CD4-positive, alpha-beta T cell treated with Interferon alpha-2 for 1 hour (primary cell): ENCODE measurements at regions not wholly inside any gene's neighbourhood (a gene's known extent, or its start where the extent isn't known, plus 50 kb on each side); places are given as distances from the start of the nearest gene placed in this dataset.

ENCODE experiments used
- DNase-seq, 2 donors: peaks; one replicate each; pipeline ENCODE4 v3.0.0-alpha.2; 2020 to 2022

DNA sequence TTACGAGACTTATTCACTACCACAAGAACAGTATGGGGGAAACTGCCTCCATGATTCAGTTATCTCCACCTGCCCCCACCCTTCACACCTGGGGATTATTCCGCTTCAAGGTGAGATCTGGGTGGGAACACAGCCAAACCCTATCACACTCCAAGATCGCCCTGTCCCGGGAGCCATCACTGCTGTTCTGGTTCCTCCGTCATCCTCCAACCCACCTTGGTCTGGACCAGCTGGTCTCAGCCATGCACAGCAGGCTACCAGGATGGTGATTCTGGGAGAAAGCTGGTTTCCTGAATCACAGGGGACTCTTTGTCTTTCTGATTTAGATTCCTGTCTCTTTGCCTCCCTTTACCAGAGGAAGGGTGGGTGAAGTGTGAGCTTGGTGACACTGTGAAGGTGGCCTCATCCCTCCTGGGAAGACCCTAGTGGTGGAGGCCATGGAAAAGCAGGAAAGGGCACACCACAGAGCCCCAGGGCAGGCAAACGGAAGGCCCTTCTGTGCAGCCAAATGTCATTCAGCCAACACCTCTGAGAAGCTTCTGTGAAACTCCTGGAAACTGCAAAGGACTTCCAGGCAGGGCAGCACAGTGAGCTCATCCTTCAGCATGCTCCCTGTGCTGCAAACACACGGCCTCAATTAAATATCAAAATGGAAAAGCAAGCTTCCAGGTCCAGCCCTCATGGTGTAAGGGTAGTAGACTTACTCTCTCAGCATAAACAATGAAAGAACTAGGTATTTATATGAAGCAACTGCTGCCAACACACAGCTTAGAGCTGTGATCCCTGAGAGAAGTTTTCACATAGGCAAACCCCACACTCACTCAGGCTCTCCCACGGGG, 169.8 kb downstream of the ANKRD60 start:
- no peak for DNase-seq

DNA sequence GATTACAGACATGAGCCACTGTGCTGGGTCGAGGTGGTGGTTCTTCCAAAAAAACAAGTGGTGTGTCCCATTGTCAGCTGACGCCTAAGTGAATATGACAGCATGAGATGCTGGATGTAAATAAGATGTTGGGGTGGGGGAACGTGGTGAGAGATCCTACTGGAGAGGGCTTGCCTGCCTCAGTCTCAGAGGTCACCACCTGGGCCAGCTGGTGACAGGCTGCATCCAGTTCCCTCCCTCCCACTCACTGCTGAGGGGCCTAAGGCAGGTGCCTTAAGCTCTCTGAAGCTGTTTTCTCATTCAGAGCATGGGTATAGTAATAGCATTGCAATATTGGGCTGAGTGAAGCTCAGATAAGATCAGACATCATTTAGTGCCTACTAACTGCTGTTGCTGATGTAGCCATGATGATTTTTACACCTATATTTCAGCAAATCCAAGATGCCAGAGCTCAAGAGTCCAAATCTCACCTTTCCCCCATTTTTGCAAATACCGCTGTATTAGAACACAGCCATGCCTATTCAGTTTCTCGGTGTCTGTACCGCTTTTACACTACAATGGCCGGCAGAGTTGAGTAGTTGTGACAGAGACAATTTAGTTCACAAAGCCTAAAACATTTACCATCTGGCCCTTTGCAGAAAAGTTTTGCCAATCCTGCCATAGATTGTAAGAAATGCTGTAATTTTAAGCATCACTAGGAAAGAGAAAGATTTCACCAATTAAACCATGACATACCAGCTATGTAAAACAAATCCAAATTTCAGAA, 171.3 kb downstream of the ANKRD60 start:
- no peak for DNase-seq

DNA sequence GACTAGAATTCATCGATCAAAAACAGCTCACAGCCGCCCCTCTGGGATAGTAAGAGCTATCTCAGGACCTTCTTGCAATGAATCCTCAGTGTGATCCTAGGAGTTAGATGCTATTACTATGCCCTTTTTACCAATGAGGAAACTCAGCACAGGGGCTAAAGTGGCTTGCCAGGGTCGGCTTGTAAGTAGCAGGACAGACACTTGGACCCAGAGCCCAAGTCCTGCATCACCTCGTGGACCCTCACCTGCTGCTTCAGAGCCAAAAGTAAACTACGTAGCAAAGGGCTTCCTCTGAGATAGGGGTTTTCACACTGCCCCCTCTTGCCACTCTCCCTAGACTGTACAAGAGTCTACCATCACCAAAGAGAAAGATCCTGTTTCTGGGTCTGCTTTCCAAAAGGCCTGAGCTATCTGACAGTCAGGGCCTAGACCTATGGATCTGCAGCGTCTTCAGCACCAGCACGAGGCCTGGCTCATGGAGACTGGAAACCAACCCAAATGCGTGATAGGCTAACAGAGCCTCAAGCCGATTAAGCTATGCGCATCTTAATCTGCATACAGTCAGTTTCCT, 172.3 kb downstream of the ANKRD60 start:
- no peak for DNase-seq

DNA sequence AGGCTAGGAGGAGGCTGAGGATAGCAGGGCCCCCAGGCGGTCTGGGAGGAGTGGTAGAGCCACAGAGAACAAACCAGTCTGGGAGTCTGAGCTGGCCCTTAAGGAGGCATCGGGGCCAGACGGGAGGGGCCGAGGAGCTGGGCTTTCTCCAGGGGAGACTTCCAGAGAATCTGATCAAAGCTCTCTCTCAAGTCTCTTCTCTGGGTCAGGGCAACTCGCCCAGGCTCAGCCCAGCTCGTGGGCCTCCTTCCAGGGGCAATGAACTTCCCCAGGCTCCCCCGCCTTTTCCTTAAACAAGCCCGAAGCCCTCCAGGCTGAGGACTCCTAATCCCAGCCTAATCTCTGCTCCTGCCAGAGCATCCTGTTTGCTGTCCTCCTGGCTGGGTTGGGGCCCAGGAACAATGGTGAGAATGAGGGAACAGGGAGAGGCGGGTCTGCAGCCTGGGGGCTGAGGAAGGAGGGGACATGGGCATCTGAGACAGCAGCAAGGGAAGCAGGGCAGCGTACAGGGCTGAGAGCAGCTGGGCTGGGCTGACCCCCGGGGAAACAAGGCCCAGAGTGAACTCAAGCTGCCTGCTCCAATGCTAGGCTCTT, 173.6 kb downstream of the ANKRD60 start:
- DNase-seq, result no peak

DNA sequence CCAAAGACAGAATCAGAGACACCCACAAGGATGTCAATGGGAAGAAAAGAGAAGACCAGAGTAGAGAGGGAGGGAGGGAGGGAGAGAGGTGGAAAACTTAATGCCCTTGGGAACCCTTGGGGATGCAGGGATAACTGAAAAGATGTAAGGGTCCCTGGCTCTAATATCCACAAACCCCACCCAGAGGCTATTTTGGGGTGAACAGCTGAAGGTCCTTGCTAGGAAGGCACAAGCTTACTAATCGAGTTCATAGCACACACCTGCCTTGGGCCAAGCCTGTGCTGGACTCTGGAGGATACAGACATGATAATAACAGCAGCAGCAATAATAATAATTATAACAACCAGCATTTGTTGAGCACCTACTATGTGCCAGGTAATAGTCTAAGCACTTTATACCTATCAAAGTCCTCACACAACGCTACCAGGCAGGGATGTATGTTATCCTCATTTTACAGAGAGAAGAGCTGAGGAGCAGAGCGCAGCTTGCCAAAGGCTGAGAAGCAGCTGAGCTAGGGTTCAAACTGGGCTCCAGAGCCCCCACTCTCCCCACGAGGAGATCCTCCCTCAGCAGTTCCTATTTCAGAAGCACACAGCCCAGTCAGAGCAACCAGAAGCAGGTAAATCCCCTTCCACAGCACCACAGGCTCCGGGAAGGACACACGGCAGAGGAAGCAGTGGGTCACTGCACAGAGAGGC, 174.2 kb downstream of the ANKRD60 start:
- no peak for DNase-seq

DNA sequence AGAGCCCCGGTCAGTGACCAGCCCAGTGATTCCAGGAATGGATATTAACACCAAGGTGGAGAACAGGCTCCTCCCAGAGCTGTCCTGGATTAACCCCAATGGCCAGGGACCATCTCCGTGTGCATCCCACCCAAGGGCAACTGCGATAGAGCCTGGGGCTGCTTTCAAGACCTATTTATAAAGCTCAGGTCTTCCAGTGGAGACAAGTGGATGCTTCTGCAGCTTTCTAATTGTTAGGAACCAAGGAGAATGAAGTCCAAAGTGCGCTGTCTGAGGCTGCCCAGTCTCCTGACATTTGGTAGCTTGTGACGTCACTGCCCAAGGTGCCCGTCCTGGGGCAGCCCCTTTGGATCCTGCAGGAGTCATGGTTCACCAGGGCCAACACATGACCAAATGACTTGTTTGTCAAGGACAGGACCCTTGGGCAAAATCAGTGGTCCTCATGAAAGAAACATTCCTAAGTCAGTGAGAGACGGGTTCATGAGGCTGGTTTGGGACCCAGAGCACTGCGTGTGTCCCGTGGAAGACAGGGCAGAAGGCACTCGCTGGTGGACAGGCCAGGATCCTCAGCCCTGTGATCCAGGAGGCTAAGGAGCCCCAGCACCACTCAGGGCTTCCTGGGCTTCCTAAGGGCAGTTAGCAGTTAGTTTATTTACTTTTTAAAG, 174.9 kb downstream of the ANKRD60 start:
- no peak for DNase-seq

DNA sequence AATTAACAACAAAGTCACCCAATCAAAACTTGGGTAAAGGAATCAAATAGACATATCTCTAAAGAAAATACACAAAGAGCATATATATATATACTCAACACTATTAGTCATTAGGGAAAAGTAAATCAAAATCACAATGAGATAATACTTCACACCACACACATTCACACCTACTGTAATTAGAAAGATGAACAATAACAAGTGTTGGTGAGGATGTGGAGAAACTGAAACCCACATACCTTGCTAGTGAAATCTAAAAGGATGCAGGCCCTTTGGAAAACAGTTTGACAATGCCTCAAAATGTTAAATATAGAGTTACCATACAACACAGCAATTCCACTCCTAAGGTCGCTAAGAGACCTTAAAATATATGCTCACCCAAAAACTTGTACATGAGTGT, 177.1 kb downstream of the ANKRD60 start:
- no peak for DNase-seq

DNA sequence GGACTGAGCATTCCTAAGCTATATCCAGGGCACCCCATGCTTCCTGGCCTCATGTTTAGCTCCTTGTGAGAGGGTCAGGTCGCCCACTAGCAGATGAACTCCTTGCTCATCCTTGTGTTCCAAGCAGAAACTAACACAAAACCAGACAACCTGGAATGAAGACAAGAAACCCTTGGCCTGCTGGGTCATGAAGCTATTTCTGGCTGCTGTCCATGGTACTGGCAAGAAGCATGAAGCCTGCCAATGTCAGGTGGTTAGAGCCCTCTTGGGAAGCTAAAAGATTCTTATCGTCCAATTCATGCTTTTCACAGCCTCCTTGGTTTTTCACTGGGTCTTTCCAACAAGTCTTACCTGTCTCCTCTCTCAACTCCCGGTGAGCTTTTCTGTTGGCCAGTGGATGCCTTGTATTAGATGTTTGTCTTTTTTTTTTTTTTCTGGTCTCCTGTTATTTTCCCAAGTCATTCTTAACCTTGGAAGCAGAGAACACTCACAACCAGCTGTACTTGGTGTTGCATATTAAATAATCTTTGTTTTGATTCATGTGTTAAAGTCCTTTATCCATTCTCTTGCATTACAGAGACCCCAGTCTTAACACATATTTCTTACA, 180.3 kb downstream of the ANKRD60 start:
- no peak for DNase-seq

DNA sequence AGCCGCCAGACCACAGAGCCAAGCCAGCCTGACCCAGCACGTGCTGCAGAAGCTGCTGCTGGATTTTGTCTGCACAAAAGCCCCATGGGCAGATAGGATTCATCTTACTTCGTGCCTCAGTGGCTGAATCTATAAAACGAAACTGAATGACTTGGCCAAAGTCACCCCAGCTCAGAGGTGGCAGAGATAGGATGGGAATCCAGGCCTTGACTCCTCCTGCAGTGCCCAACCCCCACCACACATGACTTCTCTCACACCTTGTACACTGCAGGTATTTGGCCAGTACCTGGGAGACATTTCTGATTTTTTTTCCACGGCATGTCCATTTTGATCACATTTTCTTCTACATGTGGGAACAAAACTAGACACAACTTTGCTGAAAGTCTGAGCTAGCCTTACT, 182.1 kb downstream of the ANKRD60 start:
- DNase-seq, result no peak

DNA sequence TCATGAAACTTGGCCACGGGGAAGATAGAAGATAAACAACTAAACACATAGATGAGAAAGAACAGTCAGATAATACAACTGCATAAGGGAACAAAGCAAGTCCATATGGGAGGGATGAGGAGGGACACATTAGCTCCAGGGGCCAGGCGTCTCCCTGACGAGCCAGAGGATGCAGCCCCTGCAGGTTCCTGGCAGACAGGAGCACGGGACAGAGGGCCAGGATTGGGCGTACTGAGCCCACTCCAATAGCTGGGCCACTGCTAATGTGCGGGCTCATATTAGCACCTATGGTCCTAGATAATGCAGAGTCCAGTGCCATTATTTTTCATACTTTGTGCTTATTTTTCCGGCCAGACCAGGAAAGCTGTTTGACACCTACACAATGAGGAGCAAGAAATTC, 182.9 kb downstream of the ANKRD60 start:
- no peak for DNase-seq

DNA sequence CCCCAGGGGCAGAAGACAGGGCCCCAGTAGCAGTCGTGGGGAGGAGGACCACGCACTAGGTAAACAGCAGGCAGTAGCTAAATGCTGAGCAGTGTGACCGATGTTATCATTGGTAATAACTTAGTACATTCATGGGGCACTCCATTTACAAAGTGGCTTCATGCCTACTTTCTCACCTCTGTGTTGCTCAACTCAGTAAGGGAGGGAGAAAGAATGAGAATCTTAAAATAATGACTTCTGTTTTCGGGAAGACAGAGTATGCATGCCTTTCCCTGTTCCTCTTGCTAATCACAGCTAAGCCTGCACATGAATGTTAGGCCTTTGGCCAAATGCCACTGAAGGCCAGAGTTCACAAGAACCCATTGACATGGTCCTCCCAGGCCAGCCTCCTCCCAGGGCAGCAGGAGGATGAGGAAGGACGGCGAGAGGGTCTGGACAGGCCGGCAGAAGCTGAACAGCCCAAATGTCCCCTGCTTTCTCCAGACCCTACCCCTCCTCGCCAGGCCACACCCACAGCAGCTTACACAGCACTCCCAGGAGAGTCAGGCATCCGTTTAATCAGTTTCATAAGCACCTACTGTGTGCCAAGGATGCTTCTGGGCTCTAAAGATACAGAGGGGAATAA, 183.4 kb downstream of the ANKRD60 start:
- DNase-seq, result no peak

DNA sequence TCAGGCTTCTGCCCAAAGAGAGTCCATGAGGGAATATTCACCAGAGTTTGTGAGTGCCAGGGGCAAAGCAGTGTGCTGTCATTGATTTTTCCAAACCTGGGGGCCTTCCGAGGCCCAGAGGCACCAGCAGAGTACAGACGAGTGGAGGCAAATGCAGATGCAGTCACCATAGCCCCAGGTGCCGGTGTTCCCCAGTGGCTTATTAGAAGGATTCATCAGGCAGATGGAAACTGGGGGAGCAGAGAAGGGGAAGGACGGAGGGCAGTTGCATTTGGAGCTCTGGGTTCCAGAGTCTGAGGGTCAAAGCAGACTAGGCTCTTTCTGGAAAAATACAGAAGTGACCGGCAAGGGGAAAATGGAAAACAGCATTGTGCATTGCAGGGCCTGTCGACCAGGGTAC, 184.2 kb downstream of the ANKRD60 start:
- DNase-seq, result no peak

DNA sequence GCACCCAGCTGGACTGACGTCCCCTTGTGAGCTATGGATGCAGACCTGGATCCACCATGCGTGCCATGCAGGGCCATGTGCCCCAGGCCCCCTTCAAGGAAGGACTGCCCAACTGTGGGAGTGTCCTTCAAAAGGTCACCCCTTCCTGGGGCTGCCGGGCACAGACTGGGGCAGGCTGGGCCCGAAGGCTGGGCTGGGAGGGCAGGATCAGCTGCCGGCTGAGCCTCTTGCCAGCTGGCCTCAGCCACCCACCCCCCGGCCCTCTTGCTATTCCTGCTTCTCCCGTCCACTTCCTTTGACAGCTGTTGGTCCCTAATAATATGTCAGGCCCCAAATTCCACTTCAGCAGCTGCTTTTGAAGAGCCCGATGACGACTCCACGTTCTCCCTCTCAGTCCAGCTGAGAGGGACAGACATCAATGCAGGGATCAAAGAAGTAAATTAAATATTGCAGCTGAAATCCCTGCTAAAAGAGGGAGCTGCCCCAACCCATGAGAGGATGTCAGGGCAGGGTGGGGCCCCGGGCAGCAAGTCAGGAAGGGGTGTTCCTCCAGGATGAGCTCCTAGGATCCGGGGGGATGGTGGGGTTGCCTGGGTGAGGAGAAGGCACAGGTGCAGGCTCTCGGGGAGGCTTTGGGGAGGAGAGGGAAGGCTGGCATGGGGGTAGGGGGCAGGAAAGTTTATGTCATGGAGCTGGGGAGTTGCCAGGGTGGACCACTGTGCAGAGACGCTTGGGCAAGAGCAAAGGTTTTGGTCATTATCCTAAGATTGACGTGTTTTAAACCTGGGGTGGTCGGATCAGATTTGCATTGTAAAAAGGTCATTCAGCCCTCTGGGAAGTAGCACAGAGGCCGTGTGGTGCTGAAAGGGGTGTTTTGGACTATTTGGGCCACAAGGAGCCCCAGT, 185.0 kb downstream of the ANKRD60 start:
- DNase-seq, result no peak

DNA sequence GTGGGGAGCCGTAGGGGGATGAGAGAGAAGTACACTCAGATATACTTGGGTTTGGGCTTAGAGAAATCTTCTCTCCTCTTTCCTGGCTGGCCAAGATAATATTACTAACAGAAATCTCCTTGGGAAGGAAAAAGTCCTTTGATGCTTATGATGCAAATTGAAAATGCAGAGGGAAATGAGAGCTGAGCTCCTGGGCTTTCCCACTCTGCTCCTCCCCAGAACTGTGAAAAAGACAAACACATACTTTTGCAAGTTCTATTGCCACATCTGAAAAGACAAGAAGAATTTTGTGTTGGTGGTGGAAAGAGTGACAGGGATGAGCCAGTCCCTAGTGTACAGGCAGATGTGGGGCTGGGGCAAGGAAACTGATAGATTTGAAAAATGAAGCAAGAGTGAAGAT, 185.9 kb downstream of the ANKRD60 start:
- DNase-seq, result no peak

DNA sequence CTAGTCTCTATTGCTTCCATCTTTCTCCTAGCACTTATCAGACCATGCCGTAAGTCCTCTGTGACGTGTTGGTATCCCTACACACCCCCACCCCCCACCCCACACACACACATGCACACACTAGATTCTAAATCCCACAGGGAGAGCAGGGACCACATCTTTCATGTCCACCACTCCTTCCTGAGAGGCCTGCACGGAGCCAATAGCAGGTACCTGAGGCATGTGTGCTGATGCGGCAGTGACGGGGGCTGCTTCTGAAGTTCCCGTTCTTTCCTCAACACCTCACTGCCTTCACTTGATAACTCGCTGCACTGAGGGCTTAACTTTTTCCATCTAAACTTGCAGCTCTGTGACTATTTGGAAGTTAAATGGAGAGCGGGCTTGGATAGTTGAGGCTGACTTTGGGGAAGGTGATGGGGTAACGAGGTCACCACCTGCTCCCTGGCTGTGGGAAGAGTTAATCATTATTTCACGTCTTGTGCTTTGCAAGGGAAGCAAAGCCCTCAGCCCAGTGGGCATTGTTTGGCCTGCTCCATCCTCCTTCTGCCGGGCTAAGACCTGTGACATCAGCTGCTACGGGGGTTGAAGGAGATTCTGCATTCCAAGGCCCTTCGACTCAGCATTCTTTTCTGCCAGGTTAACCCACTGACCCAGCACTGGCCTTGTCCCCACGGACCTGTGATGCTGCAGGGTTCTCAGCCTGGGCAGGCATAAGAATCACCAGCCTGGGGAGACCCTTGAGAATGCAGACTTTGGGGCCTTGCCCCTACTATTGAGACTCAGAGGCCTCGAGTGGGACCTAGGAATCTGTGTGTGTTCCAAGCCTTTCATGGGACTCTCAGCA, 187.8 kb downstream of the ANKRD60 start:
- no peak for DNase-seq

DNA sequence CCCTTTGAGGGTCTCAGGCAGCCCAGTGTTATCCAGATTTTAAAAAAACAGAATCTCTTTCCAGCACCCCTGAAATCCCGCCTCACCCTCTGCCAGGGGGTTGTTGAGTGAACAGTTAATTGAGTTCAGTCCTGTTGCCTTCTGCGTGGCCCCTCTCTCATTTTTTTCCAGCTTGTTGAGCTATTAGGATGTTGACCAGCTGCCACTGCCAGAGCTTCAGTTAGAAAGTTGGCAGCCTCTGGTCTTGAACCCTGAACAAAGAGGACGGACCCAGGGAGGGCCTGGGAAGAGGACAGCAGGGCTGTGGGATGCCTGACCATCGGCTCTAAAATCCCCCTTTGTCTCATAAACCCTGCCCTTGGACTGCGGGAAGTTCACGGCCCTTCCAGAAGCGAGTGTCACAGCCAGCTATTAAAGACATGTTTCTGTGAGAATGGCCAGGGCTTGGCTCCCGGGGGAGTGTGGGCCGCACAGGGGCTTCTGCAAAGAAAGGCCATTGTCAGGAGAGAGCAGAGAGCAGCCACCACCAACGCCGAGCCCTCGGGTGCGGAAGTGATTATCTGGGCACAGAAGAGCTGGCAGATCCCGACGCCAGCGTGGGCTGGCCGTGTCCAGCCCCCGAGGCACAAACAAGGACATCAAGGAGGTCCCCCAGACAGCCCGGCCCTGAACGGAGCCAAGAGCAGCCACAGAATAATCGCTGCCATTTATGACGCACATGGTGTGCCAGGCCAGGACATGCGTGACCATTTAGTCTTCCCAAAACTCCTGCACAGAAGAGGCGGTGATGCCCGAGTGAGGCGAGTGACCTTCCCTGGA, 189.0 kb downstream of the ANKRD60 start:
- DNase-seq, result no peak

DNA sequence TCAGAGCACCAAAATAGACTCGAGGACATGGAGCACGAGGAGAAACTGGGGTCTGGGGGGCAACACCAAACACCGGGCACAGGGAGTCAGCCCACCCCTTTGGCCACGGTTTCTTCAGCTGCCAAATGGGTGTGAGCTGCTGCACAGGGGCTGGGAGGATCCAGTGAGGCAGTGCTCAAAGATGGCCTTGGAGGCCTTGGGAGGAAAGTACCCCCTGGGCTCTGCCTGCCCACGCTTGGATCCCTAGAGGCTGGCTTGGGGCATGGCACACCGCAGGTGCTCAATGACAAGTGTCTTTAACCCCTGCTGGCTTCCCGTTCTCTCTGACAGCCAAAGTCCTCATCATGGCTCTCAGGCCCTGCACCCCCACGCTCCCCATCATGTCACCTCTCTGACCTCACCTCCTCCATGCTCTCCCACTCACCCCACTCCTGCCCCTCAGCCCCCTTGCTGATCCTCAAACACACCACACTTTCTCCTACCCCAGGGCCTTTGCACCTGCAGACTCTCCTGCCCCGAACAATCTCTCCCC, 190.3 kb downstream of the ANKRD60 start:
- no peak for DNase-seq

DNA sequence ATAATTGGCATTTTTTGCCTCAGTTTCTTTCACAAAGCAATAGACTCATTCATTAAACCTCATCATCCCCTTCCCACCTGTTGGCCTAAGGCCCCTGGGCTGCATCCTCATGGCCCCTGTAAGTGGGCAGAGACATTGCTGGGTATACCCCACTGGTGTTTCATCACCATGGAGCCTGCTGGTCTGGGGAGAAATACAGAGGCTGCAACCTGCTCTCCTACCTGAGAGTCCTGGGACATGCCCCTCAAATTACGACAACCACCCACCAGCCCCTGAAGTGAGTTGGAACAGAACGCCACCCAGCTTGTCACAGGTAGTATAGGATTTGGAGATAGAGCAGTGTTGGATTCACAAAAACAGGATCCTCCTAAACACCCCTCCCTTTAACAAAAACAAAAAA, 190.8 kb downstream of the ANKRD60 start:
- DNase-seq, result no peak
